ENCODE measurements at regions not wholly inside any gene's neighbourhood (a gene's known extent, or its start where the extent isn't known, plus 50 kb on each side); places are given as distances from the start of the nearest gene placed in this dataset.
"Not testable (repeated sequence)": the region's sequence is repeated elsewhere in the genome, so short reads cannot be mapped to it uniquely, and the experiment has no call there.

GRCh38 chr2:76187415-76187814 lies 476.7 kb upstream of the GCFC2 start:
- no peak for TF ChIP-seq CTCF (IDR thresholded peaks at IDR 0.05; ENCODE audit: low read depth, low read length)
- H3K4me3 ChIP-seq (replicated peaks in 1 of 2; ENCODE audit: low read depth in 2 of 2, low read length in 2 of 2) = no peak overlapping the region
- no peak for DNase-seq (ENCODE audit: low read depth in 2 of 2)

- no peak for DNase-seq (ENCODE audit: low read depth in 2 of 2)
- TF ChIP-seq CTCF (IDR thresholded peaks at IDR 0.05; ENCODE audit: low read depth, low read length) = no peak
- no peak overlapping the region for H3K4me3 ChIP-seq (replicated peaks in 1 of 2; ENCODE audit: low read depth in 2 of 2, low read length in 2 of 2)
Measured at GRCh38 chr2:76180676-76181075, 470.0 kb upstream of the GCFC2 start.

- no peak for DNase-seq (ENCODE audit: low read depth in 2 of 2)
- no peak for TF ChIP-seq CTCF (IDR thresholded peaks at IDR 0.05; ENCODE audit: low read depth, low read length)
Measured at GRCh38 chr2:76178610-76179009, 467.9 kb upstream of the GCFC2 start.

GRCh38 chr2:76175295-76175694 lies 464.6 kb upstream of the GCFC2 start:
- DNase-seq (ENCODE audit: low read depth in 2 of 2) = no peak
- no peak for TF ChIP-seq CTCF (IDR thresholded peaks at IDR 0.05; ENCODE audit: low read depth, low read length)
- H3K4me3 ChIP-seq (replicated peaks in 1 of 2; ENCODE audit: low read depth in 2 of 2, low read length in 2 of 2) = no peak overlapping the region

More at GRCh38 chr2:76178610-76179009, 467.9 kb upstream of the GCFC2 start:
- H3K4me3 ChIP-seq (replicated peaks in 1 of 2; ENCODE audit: low read depth in 2 of 2, low read length in 2 of 2) = no peak overlapping the region

GRCh38 chr2:76174505-76174904 lies 463.8 kb upstream of the GCFC2 start:
- no peak for DNase-seq (ENCODE audit: low read depth in 2 of 2)
- no peak for TF ChIP-seq CTCF (IDR thresholded peaks at IDR 0.05; ENCODE audit: low read depth, low read length)
- no peak overlapping the region for H3K4me3 ChIP-seq (replicated peaks in 1 of 2; ENCODE audit: low read depth in 2 of 2, low read length in 2 of 2)

GRCh38 chr2:76173206-76173605 lies 462.5 kb upstream of the GCFC2 start:
- not testable (repeated sequence) for H3K4me3 ChIP-seq (replicated peaks in 1 of 2; ENCODE audit: low read depth in 2 of 2, low read length in 2 of 2); DNase-seq (ENCODE audit: low read depth in 2 of 2)

- not testable (repeated sequence) for DNase-seq (ENCODE audit: low read depth in 2 of 2); H3K4me3 ChIP-seq (replicated peaks in 1 of 2; ENCODE audit: low read depth in 2 of 2, low read length in 2 of 2)
Measured at GRCh38 chr2:76172154-76172595, 461.5 kb upstream of the GCFC2 start.

GRCh38 chr2:76170856-76171255 lies 460.1 kb upstream of the GCFC2 start:
- no peak for DNase-seq (ENCODE audit: low read depth in 2 of 2)
- no peak overlapping the region for H3K4me3 ChIP-seq (replicated peaks in 1 of 2; ENCODE audit: low read depth in 2 of 2, low read length in 2 of 2)
- no peak for TF ChIP-seq CTCF (IDR thresholded peaks at IDR 0.05; ENCODE audit: low read depth, low read length)

Data from cardiac fibroblast (primary cell).